Upper lobe of right lung (tissue), 1 donor: ENCODE measurements at regions not wholly inside any gene's neighbourhood (a gene's known extent, or its start where the extent isn't known, plus 50 kb on each side); places are given as distances from the start of the nearest gene placed in this dataset.

Experiments used
- ATAC-seq: fragments of 200-7000 bp; cut with Tn5 transposase; one replicate; pipeline ENCODE4 v1.9.1; 2020; ENCODE audit warnings: mild to moderate bottlenecking, moderate library complexity
- DNase-seq: peaks from one replicate; pipeline ENCODE4 v3.0.0-alpha.2; 2020
- H3K27ac ChIP-seq: fragments of 200-600 bp; one replicate; pipeline ENCODE4 v1.8.0; 2022
- H3K27me3 ChIP-seq: fragments of 200-600 bp; one replicate; pipeline ENCODE4 v1.8.0; 2022; ENCODE audit warnings: mild to moderate bottlenecking
- H3K36me3 ChIP-seq: fragments of 200-600 bp; one replicate; pipeline ENCODE4 v1.8.0; 2022
- H3K4me1 ChIP-seq: fragments of 200-600 bp; one replicate; pipeline ENCODE4 v1.8.0; 2022
- H3K4me3 ChIP-seq: fragments of 200-600 bp; one replicate; pipeline ENCODE4 v1.8.0; 2022; ENCODE audit warnings: mild to moderate bottlenecking
- H3K9me3 ChIP-seq: fragments of 200-600 bp; one replicate; pipeline ENCODE4 v1.8.0; 2022
- intact Hi-C: fragments of 100-400 bp; cut with DNase I; formaldehyde crosslinking; loops from one replicate; pipeline ENCODE4 v1.11.0; 2022
- TF ChIP-seq, protein P1 (sequence below): fragments of 200-600 bp; IDR thresholded peaks from one replicate; pipeline ENCODE4 v1.8.0; 2022; ENCODE audit warnings: antibody characterized with exemption
- donor health status: DM: no; HTN: yes; CAD: no; lungs with severe emphysema.

DNA sequence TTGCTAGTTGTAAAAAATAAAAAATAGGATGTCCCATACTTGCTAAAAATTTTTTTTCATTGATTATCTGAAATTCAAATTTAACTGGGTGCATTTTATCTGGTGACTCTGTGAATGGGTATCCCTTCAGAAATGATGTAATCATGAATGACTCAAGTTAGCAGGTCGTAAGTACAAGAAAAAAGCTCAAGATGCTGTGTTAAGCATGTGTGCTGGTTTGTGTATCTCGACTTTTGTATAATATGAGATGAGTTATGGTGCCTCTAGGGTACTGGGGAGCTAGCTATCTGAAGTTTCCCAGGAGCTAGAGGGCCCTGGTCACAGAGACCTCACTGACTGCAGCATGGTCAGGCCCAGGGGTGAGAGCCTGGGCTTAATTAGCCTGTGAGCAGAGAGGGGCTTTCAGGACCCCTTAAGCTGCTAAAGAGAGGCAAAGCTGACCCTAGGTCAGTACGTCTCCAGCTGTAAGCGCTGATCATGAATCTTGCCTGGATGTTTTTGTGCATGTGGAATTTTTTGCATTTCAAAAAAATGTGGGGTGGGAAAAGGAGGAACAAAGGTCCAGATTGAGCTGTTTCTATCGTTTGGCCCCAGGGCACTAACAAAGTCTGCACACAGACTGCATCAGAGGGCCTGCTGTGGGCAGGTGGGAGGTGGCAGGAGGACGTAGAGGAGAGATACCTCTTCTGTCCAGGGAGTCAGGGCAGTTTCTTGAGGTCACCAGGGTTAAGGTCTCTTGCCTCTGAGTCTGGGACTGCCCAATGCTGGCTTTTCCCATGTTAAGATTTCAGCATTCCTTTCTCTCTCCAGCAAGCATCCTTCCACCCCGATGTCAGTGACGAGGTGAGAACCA is 233.2 kb upstream of the TPM1 start:
- H3K36me3 ChIP-seq, result peaks cover 7% of the 10 kb centered on the region
- H3K4me3 ChIP-seq, result no peak overlapping the region
- TF ChIP-seq, protein P1, sequence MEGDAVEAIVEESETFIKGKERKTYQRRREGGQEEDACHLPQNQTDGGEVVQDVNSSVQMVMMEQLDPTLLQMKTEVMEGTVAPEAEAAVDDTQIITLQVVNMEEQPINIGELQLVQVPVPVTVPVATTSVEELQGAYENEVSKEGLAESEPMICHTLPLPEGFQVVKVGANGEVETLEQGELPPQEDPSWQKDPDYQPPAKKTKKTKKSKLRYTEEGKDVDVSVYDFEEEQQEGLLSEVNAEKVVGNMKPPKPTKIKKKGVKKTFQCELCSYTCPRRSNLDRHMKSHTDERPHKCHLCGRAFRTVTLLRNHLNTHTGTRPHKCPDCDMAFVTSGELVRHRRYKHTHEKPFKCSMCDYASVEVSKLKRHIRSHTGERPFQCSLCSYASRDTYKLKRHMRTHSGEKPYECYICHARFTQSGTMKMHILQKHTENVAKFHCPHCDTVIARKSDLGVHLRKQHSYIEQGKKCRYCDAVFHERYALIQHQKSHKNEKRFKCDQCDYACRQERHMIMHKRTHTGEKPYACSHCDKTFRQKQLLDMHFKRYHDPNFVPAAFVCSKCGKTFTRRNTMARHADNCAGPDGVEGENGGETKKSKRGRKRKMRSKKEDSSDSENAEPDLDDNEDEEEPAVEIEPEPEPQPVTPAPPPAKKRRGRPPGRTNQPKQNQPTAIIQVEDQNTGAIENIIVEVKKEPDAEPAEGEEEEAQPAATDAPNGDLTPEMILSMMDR, result no peak
- DNase-seq (no peak), ATAC-seq (no peak)
- no peaks in the 10 kb centered on the region for H3K27me3 ChIP-seq
- no peaks in the 10 kb centered on the region for H3K4me1 ChIP-seq
- intact Hi-C loops, result no loop called here
- no peak overlapping the region for H3K27ac ChIP-seq
- no peaks in the 10 kb centered on the region for H3K9me3 ChIP-seq

DNA sequence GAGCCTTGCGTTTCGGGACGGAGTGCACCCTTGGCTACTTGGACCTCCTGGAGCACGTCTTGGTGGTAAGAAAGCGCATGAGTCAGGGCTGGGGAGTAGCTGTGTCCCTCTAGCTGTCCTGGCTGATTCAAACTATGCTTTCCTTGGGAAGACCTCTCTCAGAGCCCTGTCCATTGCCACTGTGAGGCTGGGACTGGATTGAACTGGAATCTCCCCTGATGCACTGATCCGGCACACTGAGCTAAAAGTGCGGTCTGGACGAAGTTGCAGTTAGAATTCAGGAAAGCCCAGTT is 232.6 kb upstream of the TPM1 start:
- Histone ChIP-seq H3K36me3 (peaks cover 7% of the 10 kb centered on the region), H3K27ac (no peak overlapping the region), H3K4me3 (no peak overlapping the region), H3K9me3 (no peaks in the 10 kb centered on the region), H3K4me1 (no peaks in the 10 kb centered on the region), H3K27me3 (no peaks in the 10 kb centered on the region)
- no peak for ATAC-seq
- DNase-seq, result no peak
- intact Hi-C loops, result no loop called here
- TF ChIP-seq, protein P1, result no peak

DNA sequence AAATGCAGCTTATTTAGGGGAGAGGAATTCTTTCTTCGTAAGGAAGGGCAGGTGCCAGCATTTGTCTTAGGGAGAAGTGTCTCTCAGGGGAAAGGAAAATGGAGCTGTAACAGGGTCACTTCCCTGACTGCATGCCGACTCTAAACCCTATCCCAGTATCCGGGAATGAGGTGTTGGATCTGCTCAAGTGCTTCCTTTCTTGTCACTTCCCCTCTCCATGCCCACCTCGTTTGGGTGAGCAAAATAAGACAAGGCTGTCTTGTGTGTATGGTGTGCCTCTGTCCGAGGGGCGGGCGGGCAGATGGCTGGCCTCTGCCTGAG is 230.1 kb upstream of the TPM1 start:
- TF ChIP-seq, protein P1, result no peak
- ATAC-seq (no peak), DNase-seq (no peak)
- Histone ChIP-seq H3K4me3 (no peak overlapping the region), H3K27ac (no peak overlapping the region), H3K36me3 (no peaks in the 10 kb centered on the region), H3K4me1 (peaks cover 5% of the 10 kb centered on the region), H3K9me3 (no peaks in the 10 kb centered on the region), H3K27me3 (no peaks in the 10 kb centered on the region)
- intact Hi-C loops, result no loop called here

DNA sequence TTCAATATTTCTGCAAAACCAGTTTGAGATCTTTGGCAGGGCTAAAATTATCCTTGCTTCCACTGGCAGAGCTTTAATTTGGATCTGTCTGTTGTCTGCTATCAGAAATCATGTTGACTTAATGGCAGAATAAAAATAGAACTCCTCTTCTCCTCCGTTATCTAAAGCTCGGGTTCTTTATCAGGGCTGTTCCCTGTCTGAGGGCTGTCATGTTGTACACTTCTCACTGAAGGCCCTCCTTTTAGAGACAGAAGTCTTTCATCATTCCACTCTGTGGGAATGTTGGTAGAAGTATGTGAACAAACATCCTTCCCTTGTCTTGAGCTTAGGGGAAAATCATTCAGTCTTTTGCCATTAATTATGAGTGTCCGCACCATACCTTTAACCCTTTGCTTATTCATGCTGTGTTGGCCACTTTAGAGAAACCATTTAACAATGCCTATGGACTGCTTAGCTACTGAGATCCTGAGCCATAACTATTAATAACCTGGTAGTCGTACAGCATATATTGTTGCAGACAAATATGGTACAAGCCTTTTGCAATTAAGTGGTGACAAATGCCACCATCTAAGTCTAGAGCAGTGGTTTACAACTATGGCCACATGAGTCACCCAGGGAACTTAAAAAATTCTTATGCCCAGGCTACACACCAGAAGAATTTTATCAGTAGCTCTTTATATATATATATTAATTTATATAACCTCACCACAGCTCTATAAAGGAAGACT is 226.0 kb upstream of the TPM1 start:
- H3K9me3 ChIP-seq, result no peaks in the 10 kb centered on the region
- H3K27me3 ChIP-seq, result no peaks in the 10 kb centered on the region
- H3K36me3 ChIP-seq, result no peaks in the 10 kb centered on the region
- TF ChIP-seq, protein P1, result no peak
- ATAC-seq (peak; percentile 36), DNase-seq (no peak)
- H3K4me1 ChIP-seq, result peaks cover 5% of the 10 kb centered on the region
- H3K27ac ChIP-seq, result no peak overlapping the region
- intact Hi-C loops, result no loop called here
- no peak overlapping the region for H3K4me3 ChIP-seq

DNA sequence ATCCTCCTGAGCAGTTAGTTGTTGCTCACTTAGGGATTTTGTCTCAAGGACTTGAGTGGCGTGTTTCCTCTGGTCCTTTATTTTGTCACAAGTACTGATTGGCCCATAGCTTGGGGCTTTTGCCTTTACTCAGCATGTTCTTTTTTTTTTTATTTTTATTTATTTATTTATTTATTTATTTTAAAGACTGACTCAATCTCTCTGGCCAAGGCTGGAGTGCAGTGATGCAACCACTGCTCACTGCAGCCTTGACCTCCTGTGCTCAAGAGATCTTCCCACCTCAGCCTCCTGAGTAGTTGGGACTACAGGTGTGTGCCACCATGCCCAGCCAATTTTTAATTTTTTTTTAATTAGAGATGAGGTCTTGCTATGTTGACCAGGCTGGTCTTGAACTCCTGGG is 223.9 kb upstream of the TPM1 start:
- ATAC-seq, result no peak
- intact Hi-C loops, result no loop called here

More for the DNA sequence above, 223.9 kb upstream of the TPM1 start:
- Histone ChIP-seq H3K27me3 (no peaks in the 10 kb centered on the region), H3K4me1 (peaks cover 5% of the 10 kb centered on the region), H3K9me3 (no peaks in the 10 kb centered on the region), H3K4me3 (no peak overlapping the region), H3K36me3 (no peaks in the 10 kb centered on the region), H3K27ac (no peak overlapping the region)
- TF ChIP-seq, protein P1, result no peak
- DNase-seq, result no peak
